ENCODE measurements at regions not wholly inside any gene's neighbourhood (a gene's known extent, or its start where the extent isn't known, plus 50 kb on each side); places are given as distances from the start of the nearest gene placed in this dataset.

- H3K4me3 ChIP-seq (ENCODE audit: low read depth, low read length): no peak overlapping the region
- TF ChIP-seq, protein P1, sequence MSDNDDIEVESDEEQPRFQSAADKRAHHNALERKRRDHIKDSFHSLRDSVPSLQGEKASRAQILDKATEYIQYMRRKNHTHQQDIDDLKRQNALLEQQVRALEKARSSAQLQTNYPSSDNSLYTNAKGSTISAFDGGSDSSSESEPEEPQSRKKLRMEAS (IDR thresholded peaks at IDR 0.05; ENCODE audit: low read depth, low read length): no peak
- TF ChIP-seq MYC (IDR thresholded peaks at IDR 0.05; ENCODE audit: low read depth, low read length) (no peak), POLR2A (IDR thresholded peaks at IDR 0.05; ENCODE audit: extremely low read depth, insufficient read length) (no peak)
- TF ChIP-seq, protein P2, sequence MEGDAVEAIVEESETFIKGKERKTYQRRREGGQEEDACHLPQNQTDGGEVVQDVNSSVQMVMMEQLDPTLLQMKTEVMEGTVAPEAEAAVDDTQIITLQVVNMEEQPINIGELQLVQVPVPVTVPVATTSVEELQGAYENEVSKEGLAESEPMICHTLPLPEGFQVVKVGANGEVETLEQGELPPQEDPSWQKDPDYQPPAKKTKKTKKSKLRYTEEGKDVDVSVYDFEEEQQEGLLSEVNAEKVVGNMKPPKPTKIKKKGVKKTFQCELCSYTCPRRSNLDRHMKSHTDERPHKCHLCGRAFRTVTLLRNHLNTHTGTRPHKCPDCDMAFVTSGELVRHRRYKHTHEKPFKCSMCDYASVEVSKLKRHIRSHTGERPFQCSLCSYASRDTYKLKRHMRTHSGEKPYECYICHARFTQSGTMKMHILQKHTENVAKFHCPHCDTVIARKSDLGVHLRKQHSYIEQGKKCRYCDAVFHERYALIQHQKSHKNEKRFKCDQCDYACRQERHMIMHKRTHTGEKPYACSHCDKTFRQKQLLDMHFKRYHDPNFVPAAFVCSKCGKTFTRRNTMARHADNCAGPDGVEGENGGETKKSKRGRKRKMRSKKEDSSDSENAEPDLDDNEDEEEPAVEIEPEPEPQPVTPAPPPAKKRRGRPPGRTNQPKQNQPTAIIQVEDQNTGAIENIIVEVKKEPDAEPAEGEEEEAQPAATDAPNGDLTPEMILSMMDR (IDR thresholded peaks at IDR 0.05; ENCODE audit: low read depth, low read length): no peak
- DNase-seq (ENCODE audit: low read depth): no peak
Observed at GRCh38 chr21:39021478-39021832, 161.8 kb downstream of the PSMG1 start.

GRCh38 chr21:39020751-39021477, 162.3 kb downstream of the PSMG1 start:
- no peak overlapping the region for H3K4me3 ChIP-seq (ENCODE audit: low read depth, low read length)
- TF ChIP-seq POLR2A (IDR thresholded peaks at IDR 0.05; ENCODE audit: extremely low read depth, insufficient read length) (no peak), MYC (IDR thresholded peaks at IDR 0.05; ENCODE audit: low read depth, low read length) (no peak)
- TF ChIP-seq, protein P2 (IDR thresholded peaks at IDR 0.05; ENCODE audit: low read depth, low read length): no peak
- TF ChIP-seq, protein P1 (IDR thresholded peaks at IDR 0.05; ENCODE audit: low read depth, low read length): no peak
- peak; percentile 58 for DNase-seq (ENCODE audit: low read depth)

DNA sequence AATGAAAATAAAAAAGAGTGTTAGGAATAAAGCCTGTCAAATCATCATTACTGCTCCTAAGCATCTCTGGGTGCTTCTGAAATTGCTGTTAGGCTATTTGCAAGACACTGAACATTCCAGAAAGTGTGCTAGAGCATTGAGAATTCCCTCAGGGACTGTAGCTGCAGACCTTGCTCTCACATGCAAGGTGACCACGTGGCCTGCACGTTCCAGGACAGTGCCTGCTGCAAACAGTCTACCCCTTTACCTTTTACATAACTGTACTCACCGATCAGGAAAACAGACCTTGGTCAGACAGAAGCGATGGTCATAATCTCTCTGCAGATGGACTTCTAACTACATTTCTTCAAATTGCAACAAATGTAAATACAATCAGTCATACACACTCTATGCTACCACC, 164.5 kb downstream of the PSMG1 start:
- no peak for DNase-seq (ENCODE audit: low read depth)
- no peak for TF ChIP-seq MYC (IDR thresholded peaks at IDR 0.05; ENCODE audit: low read depth, low read length)
- TF ChIP-seq, protein P1 (IDR thresholded peaks at IDR 0.05; ENCODE audit: low read depth, low read length): no peak
- no peak for TF ChIP-seq POLR2A (IDR thresholded peaks at IDR 0.05; ENCODE audit: extremely low read depth, insufficient read length)
- TF ChIP-seq, protein P2 (IDR thresholded peaks at IDR 0.05; ENCODE audit: low read depth, low read length): no peak
- H3K4me3 ChIP-seq (ENCODE audit: low read depth, low read length): no peak overlapping the region

DNA sequence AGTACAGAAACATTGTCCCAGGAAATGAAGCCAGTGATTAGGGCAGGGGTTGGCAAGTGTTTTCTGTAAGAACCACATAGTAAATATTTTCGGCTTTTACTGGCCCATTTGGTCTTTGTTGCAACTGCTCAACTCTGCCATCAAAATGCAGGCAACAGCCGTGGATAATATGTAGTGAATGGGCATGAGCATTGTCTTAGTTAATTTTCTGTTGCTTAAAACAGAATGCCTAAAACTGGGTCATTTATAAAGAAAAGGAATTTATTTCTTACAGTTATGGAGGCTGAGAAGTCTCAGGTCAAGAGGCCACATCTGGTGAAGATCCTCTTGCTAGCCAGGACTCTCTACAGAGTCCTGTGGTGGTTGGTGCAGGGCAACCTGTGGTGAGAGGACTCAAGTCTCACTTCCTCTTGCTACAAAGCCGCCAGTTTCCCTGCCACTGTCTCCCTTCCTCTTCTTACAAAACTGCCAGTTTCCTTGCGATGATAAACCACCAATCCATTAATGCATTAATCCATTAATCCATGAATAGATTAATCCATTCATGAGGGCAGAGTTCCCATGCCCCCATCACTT, 166.4 kb downstream of the PSMG1 start:
- no peak overlapping the region for H3K4me3 ChIP-seq (ENCODE audit: low read depth, low read length)
- DNase-seq (ENCODE audit: low read depth): peak; percentile 94
- TF ChIP-seq POLR2A (IDR thresholded peaks at IDR 0.05; ENCODE audit: extremely low read depth, insufficient read length): no peak
- TF ChIP-seq, protein P2 (IDR thresholded peaks at IDR 0.05; ENCODE audit: low read depth, low read length): no peak
- TF ChIP-seq, protein P1 (IDR thresholded peaks at IDR 0.05; ENCODE audit: low read depth, low read length): no peak
- TF ChIP-seq MYC (IDR thresholded peaks at IDR 0.05; ENCODE audit: low read depth, low read length): no peak

- no peak for TF ChIP-seq MYC (IDR thresholded peaks at IDR 0.05; ENCODE audit: low read depth, low read length)
- TF ChIP-seq, protein P2 (IDR thresholded peaks at IDR 0.05; ENCODE audit: low read depth, low read length): no peak
- TF ChIP-seq POLR2A (IDR thresholded peaks at IDR 0.05; ENCODE audit: extremely low read depth, insufficient read length): no peak
- TF ChIP-seq, protein P1 (IDR thresholded peaks at IDR 0.05; ENCODE audit: low read depth, low read length): no peak
- DNase-seq (ENCODE audit: low read depth): peak; percentile 83
- H3K4me3 ChIP-seq (ENCODE audit: low read depth, low read length): no peak overlapping the region
Observed at GRCh38 chr21:39014747-39015146, 168.5 kb downstream of the PSMG1 start.
